ENCODE measurements at regions not wholly inside any gene's neighbourhood (a gene's known extent, or its start where the extent isn't known, plus 50 kb on each side); places are given as distances from the start of the nearest gene placed in this dataset.
A peak's percentile ranks its signal among the peaks of the same experiment; 100 is the strongest.
"Not testable (repeated sequence)": the region's sequence is repeated elsewhere in the genome, so short reads cannot be mapped to it uniquely, and the experiment has no call there.

DNA sequence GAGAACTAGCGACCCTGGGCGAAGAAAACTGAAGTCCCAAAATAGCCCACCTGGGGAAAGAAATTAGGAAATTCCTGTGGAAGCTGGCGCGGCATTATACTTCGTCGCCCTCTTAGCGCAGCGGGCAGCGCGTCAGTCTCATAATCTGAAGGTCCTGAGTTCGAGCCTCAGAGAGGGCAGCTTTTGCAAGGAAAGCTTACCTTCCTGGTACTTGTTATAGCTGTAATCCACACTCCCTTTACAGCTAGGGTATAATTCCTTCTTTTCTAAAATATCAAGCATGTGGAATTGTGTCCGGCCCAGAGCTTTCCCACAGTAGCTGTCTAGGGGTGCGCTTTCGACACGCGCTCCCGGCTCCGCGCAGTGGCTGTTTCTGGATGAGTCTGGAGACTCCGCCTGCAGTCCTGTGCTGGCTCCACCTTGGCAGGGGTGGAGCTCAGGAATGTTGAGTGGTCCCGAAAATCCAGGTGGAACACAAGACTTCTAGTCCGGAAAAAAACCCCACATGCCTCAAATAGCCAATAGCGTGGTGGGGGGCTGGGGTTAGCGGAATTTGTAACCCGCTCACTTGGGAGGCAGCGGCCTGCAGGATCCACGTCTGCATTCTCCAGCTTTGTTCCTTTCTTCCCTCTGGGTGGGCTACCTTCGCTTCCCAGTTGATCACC is 83.7 kb upstream of the ZNF322 start:
- Histone ChIP-seq H3K36me3 (ENCODE audit: insufficient read depth, low read length) (no peaks in the 10 kb centered on the region), H3K9ac (ENCODE audit: low read length) (no peak overlapping the region), H3K79me2 (ENCODE audit: insufficient read depth, low read length) (no peaks in the 10 kb centered on the region), H3K27ac (ENCODE audit: low read depth, low read length) (no peak overlapping the region), H2AFZ (ENCODE audit: low read depth, low read length) (no peak overlapping the region), H3K27me3 (ENCODE audit: insufficient read depth, low read length) (peaks cover 3% of the 10 kb centered on the region), H3K4me3 (ENCODE audit: insufficient read depth, low read depth, low read length) (no peak overlapping the region), H3K4me1 (ENCODE audit: insufficient read depth, low read length) (no peaks in the 10 kb centered on the region), H3K4me2 (ENCODE audit: low read length) (peak overlapping the region; percentile 23), H3K9me3 (ENCODE audit: insufficient read depth, low read depth, low read length) (peaks cover 2% of the 10 kb centered on the region), H4K20me1 (ENCODE audit: insufficient read depth, low read length) (no peaks in the 10 kb centered on the region)
- Mint-ChIP-seq H3K4me1 (ENCODE audit: low read depth, unreplicated experiment) (peaks cover 7% of the 10 kb centered on the region), H3K27me3 (ENCODE audit: low read depth, unreplicated experiment) (peaks cover 22% of the 10 kb centered on the region), H3K4me3 (ENCODE audit: unreplicated experiment) (peak overlapping the region; percentile 90), H3K27ac (ENCODE audit: unreplicated experiment) (peak overlapping the region; percentile 89), H3K36me3 (ENCODE audit: low read depth, unreplicated experiment) (no peaks in the 10 kb centered on the region), H3K9me3 (ENCODE audit: unreplicated experiment) (no peaks in the 10 kb centered on the region)
- no peak for TF ChIP-seq EZH2 (IDR thresholded peaks at IDR 0.05; ENCODE audit: insufficient read depth, low read length)
- TF ChIP-seq CTCF (IDR thresholded peaks at IDR 0.05; ENCODE audit: insufficient read depth, low read depth, low read length) = no peak
- peak; percentile 77 for DNase-seq (ENCODE audit: low read depth)
- no peak for FAIRE-seq

DNA sequence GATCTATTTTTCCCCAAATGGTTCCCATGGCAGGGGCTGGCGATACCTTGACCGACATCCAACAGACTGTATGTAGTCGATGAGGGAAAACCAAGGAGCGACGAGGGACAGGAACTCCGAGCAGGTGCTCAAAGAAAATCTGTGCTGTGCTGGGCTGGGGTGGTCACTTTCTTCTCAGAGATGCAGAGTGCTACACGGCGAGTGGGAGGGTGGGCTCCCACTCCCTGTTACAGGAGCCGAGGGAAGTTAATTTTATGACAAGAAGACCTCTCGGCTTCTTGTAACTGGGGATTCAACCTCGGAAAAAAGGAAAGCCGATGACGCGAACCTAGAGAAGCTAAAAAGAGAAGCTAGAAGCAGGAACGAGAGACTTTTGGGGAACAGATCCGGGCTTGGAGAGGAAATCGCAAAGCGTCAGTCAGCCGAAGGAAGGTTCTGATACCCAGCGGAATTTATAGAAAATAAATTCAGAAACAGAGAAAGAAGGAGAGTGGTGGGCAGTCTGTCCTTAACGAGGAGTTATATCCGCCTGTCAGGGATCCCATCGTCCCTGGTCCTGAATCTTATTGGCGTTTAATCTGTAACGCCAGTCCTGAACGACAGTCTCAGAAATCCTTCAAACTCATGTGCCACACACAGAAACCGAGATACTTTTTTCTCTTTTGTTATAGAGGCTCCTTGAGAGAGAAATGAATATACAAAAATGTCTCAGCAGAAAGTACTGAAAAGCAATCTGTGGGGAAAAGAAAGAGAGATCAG is 84.6 kb upstream of the ZNF322 start:
- Mint-ChIP-seq H3K27ac (ENCODE audit: unreplicated experiment) (peak overlapping the region; percentile 86), H3K4me3 (ENCODE audit: unreplicated experiment) (peak overlapping the region; percentile 90), H3K9me3 (ENCODE audit: unreplicated experiment) (peaks cover 3% of the 10 kb centered on the region), H3K36me3 (ENCODE audit: low read depth, unreplicated experiment) (no peaks in the 10 kb centered on the region), H3K4me1 (ENCODE audit: low read depth, unreplicated experiment) (peaks cover 7% of the 10 kb centered on the region), H3K27me3 (ENCODE audit: low read depth, unreplicated experiment) (peaks cover 30% of the 10 kb centered on the region)
- Histone ChIP-seq H3K9me3 (ENCODE audit: insufficient read depth, low read depth, low read length) (peaks cover 2% of the 10 kb centered on the region), H3K36me3 (ENCODE audit: insufficient read depth, low read length) (no peaks in the 10 kb centered on the region), H4K20me1 (ENCODE audit: insufficient read depth, low read length) (no peaks in the 10 kb centered on the region), H3K4me3 (ENCODE audit: insufficient read depth, low read depth, low read length) (no peak overlapping the region), H3K4me1 (ENCODE audit: insufficient read depth, low read length) (no peaks in the 10 kb centered on the region), H3K27me3 (ENCODE audit: insufficient read depth, low read length) (peaks cover 3% of the 10 kb centered on the region), H3K9ac (ENCODE audit: low read length) (no peak overlapping the region), H2AFZ (ENCODE audit: low read depth, low read length) (no peak overlapping the region), H3K27ac (ENCODE audit: low read depth, low read length) (no peak overlapping the region), H3K79me2 (ENCODE audit: insufficient read depth, low read length) (no peaks in the 10 kb centered on the region), H3K4me2 (ENCODE audit: low read length) (peak overlapping the region; percentile 23)
- FAIRE-seq (no peak), DNase-seq (ENCODE audit: low read depth) (no peak)
- no peak for TF ChIP-seq EZH2 (IDR thresholded peaks at IDR 0.05; ENCODE audit: insufficient read depth, low read length)
- no peak for TF ChIP-seq CTCF (IDR thresholded peaks at IDR 0.05; ENCODE audit: insufficient read depth, low read depth, low read length)

DNA sequence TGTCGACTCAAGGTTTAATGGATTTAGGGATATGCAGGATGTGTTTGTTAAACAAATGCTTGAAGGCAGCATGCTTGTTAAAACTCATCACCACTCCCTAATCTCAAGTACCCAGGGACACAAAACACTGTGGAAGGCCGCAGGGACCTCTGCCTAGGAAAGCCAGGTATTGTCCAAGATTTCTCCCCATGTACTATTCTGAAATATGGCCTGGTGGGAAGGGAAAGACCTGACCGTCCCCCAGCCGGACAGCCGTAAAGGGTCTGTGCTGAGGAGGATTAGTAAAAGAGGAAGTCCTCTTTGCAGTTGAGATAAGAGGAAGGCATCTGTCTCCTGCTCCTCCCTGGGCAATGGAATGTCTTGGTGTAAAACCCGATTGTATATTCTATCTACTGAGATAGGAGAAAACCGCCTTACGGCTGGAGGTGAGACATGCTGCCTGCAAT is 85.3 kb upstream of the ZNF322 start:
- not testable (repeated sequence) for H3K4me1 ChIP-seq (ENCODE audit: insufficient read depth, low read length); FAIRE-seq; H3K4me3 ChIP-seq (ENCODE audit: insufficient read depth, low read depth, low read length); H3K79me2 ChIP-seq (ENCODE audit: insufficient read depth, low read length); H3K36me3 ChIP-seq (ENCODE audit: insufficient read depth, low read length); H3K4me2 ChIP-seq (ENCODE audit: low read length); H3K9me3 Mint-ChIP-seq (ENCODE audit: unreplicated experiment); H3K27ac ChIP-seq (ENCODE audit: low read depth, low read length); H3K9me3 ChIP-seq (ENCODE audit: insufficient read depth, low read depth, low read length); DNase-seq (ENCODE audit: low read depth); H3K36me3 Mint-ChIP-seq (ENCODE audit: low read depth, unreplicated experiment); H2AFZ ChIP-seq (ENCODE audit: low read depth, low read length); H3K4me1 Mint-ChIP-seq (ENCODE audit: low read depth, unreplicated experiment); H3K27me3 ChIP-seq (ENCODE audit: insufficient read depth, low read length); H3K9ac ChIP-seq (ENCODE audit: low read length); H4K20me1 ChIP-seq (ENCODE audit: insufficient read depth, low read length)
- Mint-ChIP-seq H3K27ac (ENCODE audit: unreplicated experiment) (peak overlapping the region; percentile 86), H3K27me3 (ENCODE audit: low read depth, unreplicated experiment) (peaks cover 38% of the 10 kb centered on the region), H3K4me3 (ENCODE audit: unreplicated experiment) (peak overlapping the region; percentile 90)

- not testable (repeated sequence) for H3K4me1 Mint-ChIP-seq (ENCODE audit: low read depth, unreplicated experiment); H3K4me3 Mint-ChIP-seq (ENCODE audit: unreplicated experiment); FAIRE-seq; H3K4me3 ChIP-seq (ENCODE audit: insufficient read depth, low read depth, low read length); H4K20me1 ChIP-seq (ENCODE audit: insufficient read depth, low read length); H3K27me3 ChIP-seq (ENCODE audit: insufficient read depth, low read length); H3K9me3 Mint-ChIP-seq (ENCODE audit: unreplicated experiment); H3K36me3 Mint-ChIP-seq (ENCODE audit: low read depth, unreplicated experiment); H2AFZ ChIP-seq (ENCODE audit: low read depth, low read length); H3K36me3 ChIP-seq (ENCODE audit: insufficient read depth, low read length); H3K4me1 ChIP-seq (ENCODE audit: insufficient read depth, low read length); DNase-seq (ENCODE audit: low read depth); H3K9ac ChIP-seq (ENCODE audit: low read length); H3K79me2 ChIP-seq (ENCODE audit: insufficient read depth, low read length); H3K27ac ChIP-seq (ENCODE audit: low read depth, low read length); H3K27ac Mint-ChIP-seq (ENCODE audit: unreplicated experiment); H3K4me2 ChIP-seq (ENCODE audit: low read length); H3K9me3 ChIP-seq (ENCODE audit: insufficient read depth, low read depth, low read length)
- H3K27me3 Mint-ChIP-seq (ENCODE audit: low read depth, unreplicated experiment) = peaks cover 44% of the 10 kb centered on the region
Measured at GRCh38 chr6:26745964-26746363, 86.4 kb upstream of the ZNF322 start.

Measured in astrocyte (in vitro differentiated cells and primary cell).